ENCODE measurements at regions not wholly inside any gene's neighbourhood (a gene's known extent, or its start where the extent isn't known, plus 50 kb on each side); places are given as distances from the start of the nearest gene placed in this dataset.

DNA sequence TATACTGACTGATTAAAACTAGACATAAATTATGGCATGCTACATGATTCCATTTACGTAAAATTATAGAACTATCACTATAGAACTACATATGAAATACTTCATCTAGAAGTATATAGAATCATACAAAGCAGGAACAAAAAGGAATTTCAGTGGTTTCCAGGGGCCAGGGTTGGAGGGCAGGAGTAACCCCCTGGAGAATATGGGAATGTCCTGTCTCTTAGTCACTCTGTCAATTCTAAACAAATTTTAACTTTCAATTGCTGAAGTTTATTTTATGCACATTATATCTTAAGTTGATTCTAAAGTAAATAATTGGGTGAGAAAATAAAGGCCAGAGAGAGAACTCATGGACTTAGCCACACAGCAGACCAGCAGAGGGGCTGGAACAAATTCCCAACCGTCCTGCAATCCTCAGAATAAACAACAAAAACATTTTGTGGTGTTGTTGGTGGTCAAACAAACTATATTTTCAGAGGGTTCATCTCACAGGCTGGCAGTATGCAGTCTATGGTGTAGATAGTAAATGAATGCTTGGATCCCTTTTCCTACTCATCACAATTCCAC lies 476.9 kb upstream of the SLIT2 start:
- no peak for DNase-seq

DNA sequence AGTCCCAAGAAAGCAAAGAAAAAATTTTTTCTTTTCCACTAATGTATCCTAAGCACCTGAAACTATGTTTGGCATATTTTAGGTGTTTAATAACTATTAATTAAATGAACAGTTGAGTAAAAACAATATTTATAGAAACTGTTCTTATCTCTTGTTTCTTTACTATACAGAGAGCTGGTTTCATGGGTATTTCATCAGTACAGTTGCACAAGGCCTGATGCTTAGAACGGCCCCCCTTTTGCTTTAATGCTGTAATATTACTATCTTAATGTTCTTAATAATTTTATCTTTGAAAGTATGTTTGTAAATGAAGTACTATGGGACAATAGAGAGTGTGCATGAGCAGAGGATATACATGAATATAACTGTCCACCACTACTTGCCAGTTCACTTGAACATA lies 479.1 kb upstream of the SLIT2 start:
- DNase-seq: no peak

DNA sequence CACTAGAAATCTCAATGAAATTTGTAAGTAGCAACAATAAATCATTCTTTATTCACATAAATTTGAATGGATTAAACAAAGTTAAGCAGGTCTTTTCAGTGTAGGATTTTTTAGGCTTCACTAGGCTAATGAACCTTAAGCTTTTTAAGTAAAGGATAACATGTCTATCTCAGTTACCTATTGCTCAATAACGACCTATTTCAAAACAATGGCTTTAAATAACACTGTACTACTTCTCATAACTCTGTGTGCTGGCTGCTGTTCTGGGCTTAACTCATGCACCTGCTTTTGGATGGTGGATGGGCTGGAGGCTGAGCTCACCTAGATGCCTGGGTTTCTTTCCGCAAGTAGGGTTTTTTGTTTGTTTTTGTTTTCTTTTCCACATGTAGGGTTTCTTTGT lies 495.0 kb upstream of the SLIT2 start:
- no peak for DNase-seq

DNA sequence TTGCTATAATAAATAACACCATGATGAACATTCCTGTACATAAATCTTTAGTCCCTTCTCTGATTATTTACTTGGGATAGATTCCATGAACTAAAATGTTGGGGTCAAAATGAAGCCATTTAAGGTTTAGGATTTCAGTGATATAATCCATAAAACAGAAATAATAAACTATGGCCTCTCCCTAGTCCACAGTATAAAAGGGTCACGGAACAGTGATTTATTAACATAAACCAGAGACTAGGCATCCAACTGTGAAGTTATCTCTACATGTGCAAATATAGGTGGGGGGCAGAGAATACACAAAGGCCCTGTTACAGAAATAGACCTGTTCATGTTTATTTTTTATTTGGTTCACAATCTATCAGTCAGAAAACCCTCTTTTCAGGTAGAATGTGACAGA lies 499.1 kb upstream of the SLIT2 start:
- no peak for DNase-seq

DNA sequence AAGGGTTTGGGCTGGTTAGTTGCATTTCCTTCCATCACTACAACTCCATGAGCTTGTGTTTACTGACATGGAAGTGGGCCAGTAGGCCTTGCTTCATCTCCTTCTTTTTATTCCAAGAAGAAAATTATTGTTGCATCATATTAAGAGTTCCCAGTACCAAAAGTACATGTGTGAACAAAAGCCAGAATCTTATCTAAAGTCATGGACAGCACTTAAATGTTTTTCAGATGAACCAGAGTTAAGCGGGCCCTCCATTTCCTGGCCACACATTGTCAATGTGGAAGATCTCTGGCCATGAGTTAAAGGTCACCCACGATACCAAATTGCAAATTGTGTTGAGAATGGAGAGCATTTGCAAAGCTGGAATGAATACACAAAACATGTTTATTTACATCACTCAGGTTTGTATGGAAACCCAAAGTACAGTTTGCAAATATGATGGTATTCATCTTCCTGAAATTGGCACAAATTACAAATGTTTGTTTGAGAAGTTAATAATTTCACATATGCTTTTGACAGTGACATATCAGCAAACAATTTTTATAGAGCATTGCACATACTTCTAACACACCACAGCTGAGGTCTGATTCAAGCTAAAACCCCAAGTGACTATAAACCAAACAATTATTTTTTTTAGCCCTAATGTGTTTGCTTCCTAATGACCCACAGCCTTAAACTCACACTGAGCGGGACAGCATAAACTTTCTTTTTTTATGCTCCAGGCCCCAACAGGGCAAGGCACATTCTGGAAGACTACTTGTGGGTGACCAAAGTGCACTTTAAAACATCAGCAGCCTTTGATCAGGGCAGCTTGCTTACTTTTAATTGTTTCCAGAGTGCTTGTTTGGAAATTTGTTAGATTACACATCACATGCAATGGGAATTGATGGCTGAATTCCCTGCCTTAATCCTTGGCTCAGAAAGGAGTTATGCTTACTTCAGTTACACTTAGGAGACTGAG lies 502.9 kb upstream of the SLIT2 start:
- DNase-seq: no peak

DNA sequence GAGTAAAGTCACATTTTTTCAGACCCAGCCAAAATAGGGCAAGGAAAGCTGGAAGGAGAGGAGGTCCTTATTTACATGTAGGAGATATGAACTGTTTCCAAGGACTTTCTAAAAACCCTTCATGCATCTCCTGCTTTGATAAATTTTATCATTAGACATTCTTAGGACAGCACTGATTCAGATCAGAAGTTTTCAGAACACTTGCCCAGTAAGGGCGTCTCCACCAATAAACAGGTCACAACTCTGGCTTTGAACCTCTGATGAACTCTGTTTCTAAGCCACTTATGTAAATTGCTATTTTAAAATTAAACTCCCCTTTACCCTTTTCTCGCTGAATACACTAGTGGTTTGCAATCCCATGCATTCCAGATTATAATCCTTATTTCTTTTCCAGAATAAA lies 505.3 kb upstream of the SLIT2 start:
- DNase-seq: no peak

DNA sequence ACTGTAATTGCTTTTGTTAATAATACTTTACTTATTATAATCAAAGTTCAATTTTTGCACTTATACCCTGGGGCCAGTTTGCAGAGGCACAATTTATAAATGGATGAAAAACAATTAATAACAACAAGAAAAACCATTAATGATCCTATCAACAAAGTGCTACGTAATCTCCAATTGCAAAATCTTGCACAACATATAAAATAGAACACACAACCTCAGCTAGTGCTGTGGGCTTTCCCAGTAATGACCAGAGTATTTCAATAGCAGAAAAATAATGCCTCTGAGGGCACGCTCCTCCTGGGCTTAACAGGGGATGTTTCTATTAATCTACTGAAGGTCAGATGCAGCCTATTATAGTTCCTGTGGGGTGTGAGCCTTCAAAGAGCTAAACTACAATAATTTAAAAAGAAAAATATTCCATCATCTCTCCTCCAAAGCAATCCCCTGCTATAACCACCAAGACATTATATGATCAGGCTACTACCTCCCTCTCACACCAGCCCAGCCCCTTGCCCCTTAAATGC lies 508.5 kb upstream of the SLIT2 start:
- no peak for DNase-seq

DNA sequence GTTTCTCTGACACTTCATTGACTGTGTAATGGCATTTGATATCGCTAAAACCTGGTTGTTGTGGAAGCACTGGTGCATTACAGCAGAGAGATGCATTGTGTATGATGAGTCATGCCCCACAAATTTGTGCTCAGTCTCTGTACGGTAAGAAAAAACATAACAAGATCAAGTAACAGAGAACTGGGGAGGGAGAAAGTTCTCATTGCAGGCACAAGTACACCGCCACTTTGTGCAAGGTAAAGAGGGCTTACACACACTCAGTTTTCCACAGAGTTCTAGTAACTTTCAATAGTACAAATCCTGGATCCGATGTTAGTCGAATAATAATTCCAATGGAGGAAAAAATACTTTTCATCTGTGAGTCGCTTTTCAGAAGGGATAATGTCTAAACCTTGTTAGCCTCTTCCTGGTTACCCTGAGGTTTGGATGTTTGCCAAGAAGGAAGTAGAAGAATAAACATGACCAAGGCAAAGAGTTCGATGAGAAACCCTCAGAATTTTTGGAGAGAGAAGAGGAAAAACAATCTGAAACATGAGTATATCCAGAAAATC lies 512.5 kb upstream of the SLIT2 start:
- no peak for DNase-seq

DNA sequence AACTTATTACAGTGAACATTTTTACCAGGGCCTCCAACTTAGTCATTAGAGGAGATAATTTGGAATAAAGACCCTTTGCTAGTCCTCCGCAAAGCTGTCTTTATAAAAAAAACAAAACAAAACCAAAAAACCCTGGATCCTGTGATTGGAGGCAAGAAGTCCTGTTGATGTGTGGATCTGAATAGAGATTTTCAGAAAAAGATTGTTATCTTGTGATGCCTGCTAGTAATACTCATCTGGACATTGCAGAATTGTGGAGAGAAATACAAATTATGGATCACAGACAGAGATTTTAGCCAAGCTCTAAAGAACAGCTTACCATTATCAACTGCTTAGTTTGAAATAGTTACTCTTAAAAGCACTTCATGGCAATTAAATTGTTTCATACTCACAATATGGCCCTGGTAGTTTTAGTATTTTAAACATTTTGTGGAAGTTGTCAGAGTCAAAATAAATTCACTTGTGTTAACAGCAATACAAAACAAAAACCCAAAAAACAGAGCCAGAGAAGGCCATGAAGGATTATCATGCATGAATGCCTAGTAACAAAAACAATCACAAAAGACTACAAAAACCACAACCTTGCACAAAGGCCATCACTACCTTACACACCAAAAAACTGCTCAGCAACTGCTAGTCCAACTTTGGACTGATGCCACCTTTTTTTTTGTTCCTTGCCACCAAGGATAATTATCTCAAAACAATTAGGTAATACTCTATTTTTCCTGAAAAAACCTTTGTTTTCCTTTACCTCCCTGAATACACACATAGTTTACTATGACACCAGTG lies 514.5 kb upstream of the SLIT2 start:
- DNase-seq: no peak

DNA sequence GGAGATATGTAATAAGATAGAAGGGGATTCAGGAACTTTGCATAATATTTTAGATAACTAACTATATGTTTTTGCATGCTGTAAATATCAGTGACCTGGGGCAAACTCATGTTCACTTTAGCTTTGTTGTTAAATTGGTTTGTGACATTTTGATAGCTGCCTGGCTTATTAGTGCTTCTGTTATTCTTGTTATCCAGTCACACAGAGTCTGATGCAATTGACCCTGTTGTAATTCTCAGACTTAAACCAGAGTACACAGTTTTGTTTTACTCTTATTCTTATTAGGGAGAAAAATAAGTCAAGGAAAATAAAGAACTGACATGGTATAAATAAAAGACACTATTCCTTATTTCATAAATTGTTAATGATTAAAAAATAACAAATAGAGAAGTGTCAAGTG lies 516.7 kb upstream of the SLIT2 start:
- DNase-seq: no peak

DNA sequence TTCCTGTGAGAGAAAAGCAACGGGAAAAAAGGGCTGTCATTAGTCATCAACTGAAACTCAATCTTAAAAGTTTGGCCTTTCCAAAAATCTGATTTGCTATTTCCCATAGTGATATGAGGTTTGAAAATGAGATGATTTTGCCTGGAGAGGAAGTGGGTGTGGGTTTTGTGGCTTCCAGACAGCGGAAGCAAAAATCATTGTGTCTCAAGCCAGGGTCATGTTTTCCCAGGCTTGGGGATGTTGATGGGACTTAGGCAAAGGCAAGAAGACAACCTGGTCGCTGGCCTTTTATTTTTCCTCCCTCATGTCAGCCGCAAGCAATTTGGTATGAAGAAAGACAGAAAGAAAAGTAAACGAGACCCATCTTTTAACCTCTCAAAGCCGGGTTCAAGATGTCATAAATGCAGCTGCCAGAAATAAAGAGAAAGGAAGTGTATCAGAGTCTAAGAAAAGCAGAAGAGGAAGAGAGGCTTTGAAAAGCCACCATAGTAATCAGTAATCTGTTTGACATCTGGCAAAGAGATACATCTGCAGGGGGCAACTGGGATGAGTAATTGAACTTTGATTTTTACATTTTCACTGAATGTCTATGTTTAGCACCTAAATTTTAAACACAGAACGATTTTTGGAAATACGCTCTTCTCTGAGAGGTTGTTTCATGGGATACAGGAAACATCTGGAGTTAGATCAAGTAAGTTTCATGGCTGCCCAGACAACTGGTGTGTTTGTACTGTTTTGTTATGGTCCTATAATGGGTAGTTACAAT lies 521.6 kb upstream of the SLIT2 start:
- no peak for DNase-seq

DNA sequence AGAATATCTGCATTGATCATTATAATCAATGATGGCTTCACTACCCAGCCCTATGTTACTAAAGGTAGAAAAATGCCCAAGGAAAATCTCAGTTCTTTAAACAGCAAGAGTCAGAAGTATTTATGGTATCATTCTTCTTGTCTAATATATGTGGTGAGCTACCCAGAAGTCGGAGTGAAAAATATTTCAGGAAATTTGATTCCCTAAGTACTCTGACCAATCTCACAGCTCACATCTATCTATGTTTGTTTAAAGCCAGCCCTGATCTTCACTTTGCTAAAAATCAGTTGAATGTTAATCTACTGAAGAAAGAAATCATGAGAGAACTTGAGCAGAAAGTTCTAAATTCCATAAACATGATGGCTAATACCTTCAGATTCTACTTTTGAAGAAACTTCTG lies 522.9 kb upstream of the SLIT2 start:
- DNase-seq: no peak

DNA sequence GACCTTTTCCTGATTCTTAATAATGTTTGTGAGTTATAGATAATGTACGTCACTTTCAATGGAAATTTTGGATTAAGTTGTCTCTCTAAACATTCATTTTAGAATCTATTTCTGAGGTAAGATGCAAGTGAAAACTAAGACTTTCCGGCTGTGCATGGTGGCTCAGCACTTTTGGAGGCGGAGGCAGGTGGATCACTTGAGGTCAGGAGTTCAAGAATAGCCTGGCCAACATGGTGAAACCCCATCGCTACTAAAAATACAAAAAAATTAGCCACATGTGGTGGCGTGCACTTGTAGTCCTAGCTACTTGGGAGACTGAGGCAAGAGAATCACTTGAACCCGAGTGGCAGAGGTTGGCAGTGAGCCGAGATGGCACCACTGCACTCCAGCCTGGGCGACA lies 524.6 kb upstream of the SLIT2 start:
- no peak for DNase-seq

DNA sequence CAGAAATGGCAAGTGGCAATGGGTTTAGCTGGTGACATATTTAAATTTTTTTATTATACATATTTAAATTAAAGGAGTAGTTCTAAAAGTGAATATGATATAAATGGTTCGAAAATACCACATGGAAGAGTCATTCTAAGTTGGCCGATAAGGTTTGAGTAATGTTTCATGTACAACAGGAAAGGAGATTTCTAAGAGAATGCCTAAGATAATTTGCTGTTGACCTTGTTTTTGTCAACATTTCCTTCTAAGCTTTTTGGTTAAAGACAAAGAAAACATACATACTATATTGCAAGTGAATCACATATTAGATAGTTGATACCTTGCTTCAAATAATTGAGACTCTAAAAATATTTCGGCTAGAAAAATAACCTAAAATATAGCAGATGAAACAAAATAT lies 526.6 kb upstream of the SLIT2 start:
- DNase-seq: no peak

DNA sequence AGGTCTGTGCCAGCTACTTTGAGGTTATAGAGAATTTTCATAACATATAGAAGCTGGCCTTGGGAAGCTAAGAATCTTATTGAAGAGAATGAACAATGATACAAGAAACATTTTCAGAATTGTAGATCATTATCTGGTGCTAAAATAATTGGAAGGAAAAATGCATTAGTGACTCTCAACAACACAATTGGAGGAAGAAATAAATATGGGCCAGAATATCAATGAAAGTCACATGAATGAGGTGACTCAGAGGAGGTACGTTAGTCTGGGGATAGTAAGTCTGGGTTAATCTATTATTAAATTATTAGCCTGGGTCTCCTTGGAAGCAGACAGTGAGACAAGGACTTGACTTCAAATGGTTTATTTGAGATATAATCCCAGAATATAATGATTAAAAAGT lies 529.3 kb upstream of the SLIT2 start:
- no peak for DNase-seq

DNA sequence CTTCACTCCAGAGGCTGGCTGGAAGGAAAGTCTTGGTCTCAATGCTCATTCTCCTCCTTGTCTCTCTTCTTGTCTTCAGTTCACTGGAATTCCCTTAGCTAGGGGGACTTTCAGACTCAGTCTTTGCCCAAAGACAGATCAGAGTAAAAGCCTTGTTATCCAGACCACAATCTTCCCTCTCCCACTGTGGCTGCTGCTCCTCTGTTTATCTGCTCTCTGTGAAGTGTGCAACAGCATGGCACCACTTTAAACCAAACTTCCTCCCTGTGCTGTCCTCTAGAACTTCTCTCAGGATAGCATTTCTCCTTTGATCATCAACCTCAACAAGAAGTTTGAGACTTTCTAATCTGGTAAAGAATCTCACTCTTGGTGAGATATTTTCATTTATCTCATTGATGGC lies 530.1 kb upstream of the SLIT2 start:
- no peak for DNase-seq

DNA sequence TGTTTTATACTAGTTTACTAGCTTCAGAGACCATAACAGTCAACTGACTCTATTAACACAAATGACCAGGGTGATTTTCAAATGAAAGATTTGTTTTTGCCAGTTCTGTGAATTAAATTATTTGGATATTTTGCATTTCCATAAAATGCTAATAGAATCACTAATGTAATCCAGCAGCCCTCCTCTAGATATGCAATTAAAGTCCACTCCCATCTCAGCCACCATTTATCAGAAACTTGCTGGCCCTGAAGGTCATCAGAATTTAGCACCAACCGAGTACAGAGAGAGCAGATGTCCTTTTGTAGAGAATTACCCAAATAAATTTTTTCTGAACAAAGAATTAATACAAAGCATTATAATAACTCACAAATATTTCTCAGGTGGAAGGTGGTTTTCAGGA lies 531.1 kb upstream of the SLIT2 start:
- no peak for DNase-seq

DNA sequence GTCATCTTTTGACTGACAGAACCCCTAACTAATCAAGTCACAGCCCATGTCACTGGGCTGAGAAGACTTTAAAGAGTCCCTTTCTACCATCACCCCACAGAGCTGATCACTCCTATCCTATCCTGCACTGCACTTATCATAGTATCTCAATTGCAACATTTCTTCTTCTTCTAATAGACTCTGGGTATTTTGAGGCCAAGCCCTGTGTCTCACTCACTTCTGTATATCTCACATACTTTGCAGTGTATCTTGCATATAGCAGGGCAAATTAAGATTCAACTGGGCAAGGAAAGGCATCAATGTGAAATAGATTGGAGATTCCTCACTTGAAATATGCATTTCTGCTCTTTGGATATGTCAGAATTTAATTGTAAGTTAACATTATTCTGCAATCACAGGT lies 531.5 kb upstream of the SLIT2 start:
- DNase-seq: no peak

DNA sequence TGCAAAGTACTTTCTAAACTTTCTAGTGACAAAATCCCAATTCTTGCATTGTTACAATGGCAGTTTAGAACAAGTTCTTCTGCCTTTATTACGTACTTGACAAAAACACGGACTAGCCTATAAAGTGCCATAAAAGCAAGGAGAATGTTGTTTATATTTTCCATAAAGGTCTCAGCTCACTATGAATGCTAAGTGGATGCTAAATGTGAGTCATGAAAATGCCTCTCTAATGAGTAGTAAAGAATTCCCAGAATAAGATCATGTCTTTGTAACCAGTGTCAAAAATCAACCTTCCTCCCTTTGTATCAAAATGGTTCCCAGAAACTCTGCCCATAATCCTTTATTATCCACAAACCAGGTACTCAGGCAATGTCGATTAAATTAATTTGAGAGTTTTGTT lies 539.8 kb upstream of the SLIT2 start:
- DNase-seq: no peak

DNA sequence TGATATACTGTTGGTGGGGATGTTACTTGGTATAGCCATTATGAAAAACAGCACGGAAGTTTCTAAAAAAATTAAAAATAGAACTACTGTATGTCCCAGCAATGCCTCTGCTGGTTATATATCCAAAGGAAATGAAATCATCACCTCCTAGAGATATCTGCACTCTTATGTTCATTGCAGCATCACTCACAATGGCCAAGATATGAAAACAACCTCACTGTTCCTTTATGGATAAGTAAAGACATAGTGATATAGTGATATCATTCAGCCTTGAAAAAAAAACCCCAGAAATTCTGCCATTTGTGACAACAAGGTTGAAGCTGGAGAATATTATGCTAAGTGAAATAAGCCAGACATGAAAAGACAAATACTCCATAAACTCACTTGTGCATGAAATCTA lies 543.8 kb upstream of the SLIT2 start:
- DNase-seq: no peak

DNA sequence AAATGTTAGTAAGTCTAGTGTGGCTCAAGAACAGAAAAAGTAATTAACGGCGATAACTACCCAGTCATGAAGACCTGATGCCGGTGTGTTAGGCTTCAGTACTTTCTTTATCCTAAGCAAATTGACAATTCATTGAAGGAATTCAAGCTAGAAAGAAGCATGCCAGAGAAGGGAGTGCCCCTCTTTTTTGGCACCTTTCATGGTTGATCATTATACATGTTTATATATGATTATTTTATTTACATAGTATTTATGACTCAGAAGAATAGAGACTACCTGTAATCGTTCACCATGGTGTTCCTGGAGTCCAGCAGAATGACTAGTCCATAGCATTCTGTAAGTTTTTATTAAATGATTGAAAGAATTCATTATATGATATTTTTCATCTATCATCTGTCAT lies 548.3 kb upstream of the SLIT2 start:
- DNase-seq: no peak

DNA sequence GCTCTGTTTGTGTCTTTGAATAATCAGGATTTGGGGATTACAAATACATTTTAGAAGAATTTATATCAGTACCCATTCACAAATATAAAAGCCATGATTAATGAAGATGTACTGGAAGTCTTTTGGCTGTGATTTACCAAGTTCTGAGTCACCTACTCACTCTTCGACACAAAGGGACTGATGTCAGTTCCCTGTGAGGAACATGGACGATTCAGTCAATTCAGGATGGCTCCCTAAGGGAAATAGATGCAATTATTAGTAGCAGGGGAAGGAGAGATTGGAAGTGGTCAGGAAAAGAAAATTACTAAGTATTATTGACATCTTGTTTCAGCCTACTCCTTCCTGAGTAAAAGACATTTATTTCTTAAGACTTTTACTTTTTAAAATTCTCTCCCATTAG lies 550.7 kb upstream of the SLIT2 start:
- no peak for DNase-seq

DNA sequence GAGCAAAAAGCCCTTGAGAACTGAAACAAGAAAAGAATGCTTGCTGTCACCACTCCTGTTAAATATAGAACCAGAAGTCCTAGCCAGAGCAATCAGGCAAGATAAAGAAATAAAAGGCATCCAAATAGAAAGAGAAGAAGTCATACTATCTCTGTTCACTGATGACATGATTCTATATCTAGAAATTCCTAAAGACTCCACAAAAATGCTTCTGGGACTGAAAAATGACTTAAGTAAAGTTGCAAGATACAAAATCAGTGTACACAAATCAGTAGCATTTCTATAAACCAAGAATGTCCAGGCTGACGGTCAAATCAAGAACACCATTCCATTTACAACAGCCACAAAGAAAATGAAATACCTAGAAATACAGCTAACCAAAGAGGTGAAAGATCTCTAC lies 552.7 kb upstream of the SLIT2 start:
- DNase-seq: no peak

Data from right forelimb (tissue), 1 donor.